HG03103 (cell line): ENCODE measurements at regions not wholly inside any gene's neighbourhood (a gene's known extent, or its start where the extent isn't known, plus 50 kb on each side); places are given as distances from the start of the nearest gene placed in this dataset.
A peak's percentile ranks its signal among the peaks of the same experiment; 100 is the strongest.

Experiments
- ATAC-seq: cut with Tn5 transposase; IDR thresholded peaks from one replicate; pipeline ENCODE4 v1.9.1; 2021; ENCODE audit warnings: low read depth; ENCODE audit not compliant: unreplicated experiment

DNA sequence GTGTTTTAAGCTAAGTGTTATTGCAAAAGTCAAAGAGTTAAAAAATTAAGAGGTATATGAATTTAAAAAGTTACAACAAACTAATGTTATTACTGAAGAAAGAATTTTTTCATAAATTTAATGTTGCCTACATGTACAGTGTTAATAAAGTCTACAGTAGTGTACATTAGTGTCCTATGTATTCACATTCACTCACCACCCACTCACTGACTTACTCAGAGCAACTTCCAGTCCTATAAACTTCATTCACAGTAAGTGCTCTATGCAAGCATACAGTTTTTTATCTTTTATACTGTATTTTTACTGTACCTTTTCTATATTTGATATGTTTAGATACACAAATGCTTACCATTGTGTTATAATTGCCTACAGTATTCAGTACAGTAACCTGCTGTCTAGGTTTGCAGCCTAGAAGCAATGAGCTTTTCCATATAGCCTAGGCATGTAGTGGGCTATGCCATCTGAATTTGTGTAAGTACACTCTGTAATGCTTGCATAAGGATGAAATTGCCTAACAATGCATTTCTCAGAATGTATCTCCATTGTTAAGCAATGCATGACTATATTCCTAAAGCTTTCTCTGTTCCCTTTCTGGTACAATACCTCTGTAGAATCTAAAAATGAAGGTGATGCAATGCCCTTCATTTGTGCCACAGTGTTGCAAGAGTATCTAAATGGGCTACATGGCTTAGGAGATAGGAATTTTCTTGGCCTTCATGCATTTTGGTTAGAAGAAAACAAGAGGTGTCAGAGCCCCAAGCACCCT lies 370.8 kb upstream of the NT5C1B start:
- no peak for ATAC-seq

- ATAC-seq, result no peak
Measured at GRCh38 chr2:18959200-18959599, 369.8 kb upstream of the NT5C1B start.

- ATAC-seq, result no peak
Measured at GRCh38 chr2:18957909-18958308, 368.5 kb upstream of the NT5C1B start.

GRCh38 chr2:18950361-18950851 lies 361.0 kb upstream of the NT5C1B start:
- no peak for ATAC-seq

- no peak for ATAC-seq
Measured at GRCh38 chr2:18949871-18950270, 360.5 kb upstream of the NT5C1B start.

DNA sequence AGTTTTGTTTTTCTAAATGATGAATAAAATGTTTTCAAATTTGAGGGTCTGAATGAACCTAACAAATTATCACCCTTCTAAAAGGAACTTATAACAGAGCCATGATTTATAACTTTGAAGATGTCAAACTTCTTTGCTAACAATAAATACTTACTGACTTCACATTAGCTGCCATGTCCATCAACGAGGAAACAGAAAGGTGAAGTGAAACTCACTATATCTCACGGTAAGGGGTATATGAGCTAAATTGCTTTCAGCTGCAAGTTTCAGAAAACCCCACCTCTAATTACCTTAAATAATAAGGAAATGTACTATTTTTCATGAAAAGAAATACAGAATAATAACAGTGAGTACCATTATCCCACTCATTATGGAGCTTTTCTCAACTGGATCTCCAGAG lies 350.8 kb upstream of the NT5C1B start:
- peak; percentile 93 for ATAC-seq

DNA sequence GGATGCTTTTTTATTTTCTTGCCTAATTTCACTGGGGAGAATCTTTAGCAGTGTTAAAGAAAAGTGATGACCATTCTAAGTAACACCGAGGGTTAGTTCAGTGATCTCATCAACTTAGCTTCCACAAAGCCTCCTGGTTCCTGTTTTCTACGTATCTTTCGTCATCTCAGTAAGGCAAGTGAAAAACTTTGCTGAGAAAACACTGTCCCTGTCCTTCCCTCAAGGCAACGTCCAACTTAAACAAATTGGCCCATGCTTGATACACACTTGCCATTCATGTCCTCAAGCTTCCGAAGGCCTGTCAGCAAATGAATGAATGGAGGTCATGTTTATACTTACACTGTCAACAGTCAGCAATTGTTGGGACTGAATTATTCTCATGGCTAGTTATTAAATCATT lies 350.4 kb upstream of the NT5C1B start:
- ATAC-seq, result peak; percentile 44

DNA sequence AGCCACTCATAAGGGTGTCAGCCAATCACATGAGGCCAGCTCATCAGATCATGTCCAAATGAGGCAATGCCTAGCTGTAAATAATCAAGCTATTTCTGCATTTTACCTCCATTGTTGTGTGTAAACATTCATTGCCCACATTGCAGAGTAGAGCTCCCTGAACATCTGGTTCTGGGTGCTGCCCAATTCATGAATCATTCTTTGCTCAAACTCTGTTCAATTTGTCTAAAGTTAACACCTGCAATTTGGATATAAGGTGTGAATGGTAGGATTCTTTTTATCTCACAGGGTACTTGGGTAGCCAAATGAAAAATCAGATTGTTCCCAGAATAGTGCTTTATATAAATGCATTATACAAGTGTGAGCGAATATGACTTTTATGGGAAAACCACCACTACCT lies 345.5 kb upstream of the NT5C1B start:
- ATAC-seq, result no peak

GRCh38 chr2:18932853-18933252 lies 343.5 kb upstream of the NT5C1B start:
- no peak for ATAC-seq

DNA sequence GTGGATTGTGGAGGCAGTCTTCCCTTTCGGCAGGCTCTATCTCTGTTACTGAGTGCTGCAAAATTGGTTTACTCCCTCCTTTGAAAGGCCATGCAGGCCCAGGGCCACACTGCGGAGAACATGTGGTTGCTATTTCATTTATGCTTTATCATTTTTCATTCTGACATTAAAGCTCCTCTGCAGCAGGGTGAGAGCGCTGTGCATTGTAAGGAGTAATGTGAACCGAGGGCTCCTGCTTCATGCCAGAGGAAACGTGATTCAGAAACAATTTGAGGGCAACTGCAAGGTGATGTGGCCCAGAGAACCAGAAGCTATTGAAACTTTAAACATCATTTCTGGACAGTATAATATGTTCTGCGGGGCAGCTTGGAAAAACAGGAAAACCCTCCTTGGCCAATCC lies 341.6 kb upstream of the NT5C1B start:
- no peak for ATAC-seq

DNA sequence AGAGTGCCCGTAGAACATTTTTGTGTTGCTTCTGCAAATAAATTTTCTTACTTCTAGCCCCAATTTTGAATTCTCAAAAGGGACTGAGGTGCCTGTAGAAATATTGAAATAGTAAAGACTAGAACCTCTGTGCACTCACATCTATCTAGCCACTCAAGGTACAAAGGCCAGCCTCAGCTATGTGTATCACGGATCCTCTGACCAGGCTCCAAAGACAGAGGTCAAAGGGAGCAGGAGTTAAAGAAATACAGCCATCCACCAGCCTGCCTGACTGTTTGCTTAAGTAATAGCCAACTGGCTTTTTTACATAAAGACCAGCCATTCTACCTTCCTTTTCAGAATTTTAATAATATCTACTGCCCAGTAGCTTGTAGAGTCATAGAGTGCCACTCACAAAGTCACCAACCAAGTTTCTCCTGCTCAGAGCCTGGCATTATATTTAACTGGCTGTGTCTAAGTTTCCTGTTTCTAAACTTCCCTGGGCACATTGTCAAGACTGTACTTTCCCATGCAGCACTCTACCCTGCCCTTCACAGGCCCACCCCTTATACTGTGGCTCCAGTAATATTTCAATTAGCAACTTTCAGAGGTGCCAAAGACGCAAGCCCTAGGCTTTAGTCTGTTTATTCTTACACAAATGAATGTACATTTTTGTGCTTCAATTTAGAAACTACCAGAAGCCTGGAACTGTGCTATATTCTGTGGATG lies 338.3 kb upstream of the NT5C1B start:
- no peak for ATAC-seq

GRCh38 chr2:18926631-18927524 lies 337.5 kb upstream of the NT5C1B start:
- ATAC-seq, result no peak

DNA sequence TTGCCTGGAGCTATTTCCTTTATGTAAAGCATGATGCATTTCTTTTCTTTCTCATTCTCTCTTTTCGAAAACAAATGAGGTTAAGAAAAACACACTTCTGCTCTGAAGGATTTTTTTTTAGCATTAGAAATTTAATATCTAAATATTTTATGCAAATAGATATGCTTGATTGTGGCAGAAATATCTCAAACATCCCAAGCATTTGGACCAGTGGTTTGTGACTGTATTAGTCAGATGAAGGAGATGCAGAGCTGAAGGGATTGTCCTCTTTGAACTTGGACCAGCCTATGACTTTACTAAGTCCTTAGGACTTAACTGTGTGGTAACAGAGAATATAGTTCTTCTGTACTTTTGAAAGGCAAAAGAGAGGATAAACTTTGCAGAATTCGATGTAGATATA lies 335.9 kb upstream of the NT5C1B start:
- ATAC-seq, result no peak

- ATAC-seq, result no peak
Measured at GRCh38 chr2:18924886-18925285, 335.5 kb upstream of the NT5C1B start.

DNA sequence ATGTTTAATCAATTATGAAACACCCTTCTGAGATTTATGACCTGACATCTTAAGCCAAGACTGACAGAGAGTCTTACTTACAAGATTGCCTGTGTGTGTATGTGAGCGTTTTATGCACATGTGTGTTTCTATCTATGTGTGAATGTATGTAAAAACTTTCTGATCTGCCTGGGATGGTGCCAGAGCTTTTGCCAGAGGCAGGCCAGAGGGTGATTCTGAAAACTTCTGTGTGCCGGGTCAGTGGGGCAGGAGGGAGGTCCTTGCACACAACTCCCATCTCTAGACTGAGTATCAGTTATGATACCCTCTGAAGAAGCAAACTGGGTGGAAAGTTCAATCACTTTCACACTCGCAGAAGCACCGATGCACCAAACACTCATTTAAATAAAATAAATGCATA lies 335.0 kb upstream of the NT5C1B start:
- no peak for ATAC-seq

GRCh38 chr2:18922276-18922675 lies 332.9 kb upstream of the NT5C1B start:
- no peak for ATAC-seq

GRCh38 chr2:18918280-18918679 lies 328.9 kb upstream of the NT5C1B start:
- ATAC-seq, result no peak

GRCh38 chr2:18915227-18915626 lies 325.9 kb upstream of the NT5C1B start:
- ATAC-seq, result no peak

DNA sequence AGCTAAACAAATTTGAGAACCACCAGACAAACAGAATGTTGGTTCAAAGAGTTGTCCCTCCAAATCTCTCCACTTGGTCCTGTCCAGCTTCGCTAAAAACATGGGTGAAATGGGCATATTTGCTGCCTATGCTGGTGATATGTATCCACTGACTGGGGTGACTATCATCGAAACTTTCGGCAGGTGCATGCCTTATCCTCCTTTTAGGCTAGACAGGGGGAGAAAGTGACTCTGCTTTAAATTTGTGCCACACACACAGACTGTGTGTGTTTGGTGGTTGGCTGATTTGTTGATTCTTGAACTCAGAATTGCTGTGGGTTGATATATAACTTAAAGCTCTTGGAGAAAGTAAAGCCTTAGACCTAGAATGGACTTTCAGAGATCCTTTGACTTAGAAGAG lies 324.1 kb upstream of the NT5C1B start:
- no peak for ATAC-seq

DNA sequence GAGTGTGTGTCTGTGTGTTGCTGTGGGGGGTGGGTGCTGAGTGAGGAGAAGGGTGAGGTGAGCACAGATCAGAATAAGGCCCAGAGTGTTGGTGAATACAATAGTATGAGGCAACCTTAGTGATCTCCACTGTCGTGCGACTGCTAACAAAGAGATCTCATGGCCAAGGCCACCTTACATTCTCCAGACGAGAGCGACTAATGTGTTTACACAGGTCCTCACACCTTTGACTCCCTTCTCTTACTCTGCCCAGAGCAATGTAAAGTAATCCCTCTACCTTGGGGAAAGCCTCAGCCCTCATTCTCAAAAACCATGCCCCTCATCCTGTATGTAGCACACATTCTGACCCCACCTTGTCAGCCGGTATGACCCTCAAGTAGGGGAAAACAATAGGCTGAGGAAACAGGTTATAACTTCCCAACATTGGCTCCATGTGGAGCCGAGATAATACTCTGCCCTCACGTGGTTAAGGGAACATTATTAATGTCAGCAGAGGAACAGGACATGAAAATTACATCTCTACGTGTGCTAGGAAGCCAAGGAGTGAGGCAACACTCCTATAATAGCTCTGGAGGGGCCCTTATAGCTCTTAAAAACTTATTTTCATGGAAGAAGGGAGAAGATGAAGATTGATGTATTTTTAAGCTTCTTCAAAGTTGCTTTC lies 323.0 kb upstream of the NT5C1B start:
- no peak for ATAC-seq

DNA sequence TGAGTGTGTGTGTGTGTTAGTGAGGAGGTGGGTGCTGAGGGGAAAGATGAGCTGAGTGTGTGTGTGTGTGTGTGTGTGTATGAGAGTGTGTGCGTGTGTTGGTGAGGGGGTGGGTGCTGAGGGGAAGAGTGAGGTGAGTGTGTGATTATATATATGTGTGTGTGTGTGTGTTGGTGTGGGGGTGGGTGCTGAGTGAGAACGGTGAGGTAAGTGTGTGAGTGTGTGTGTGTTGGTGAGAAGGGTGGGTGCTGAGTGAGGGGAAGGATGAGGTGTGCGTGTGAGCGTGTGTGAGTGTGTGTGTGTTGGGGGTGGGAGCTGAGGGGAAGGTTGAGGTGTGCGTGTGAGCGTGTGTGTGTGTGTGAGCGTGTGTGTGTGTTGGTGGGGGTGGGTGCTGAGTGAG lies 322.0 kb upstream of the NT5C1B start:
- ATAC-seq, result no peak
